ENCODE measurements at regions not wholly inside any gene's neighbourhood (a gene's known extent, or its start where the extent isn't known, plus 50 kb on each side); places are given as distances from the start of the nearest gene placed in this dataset.

DNA sequence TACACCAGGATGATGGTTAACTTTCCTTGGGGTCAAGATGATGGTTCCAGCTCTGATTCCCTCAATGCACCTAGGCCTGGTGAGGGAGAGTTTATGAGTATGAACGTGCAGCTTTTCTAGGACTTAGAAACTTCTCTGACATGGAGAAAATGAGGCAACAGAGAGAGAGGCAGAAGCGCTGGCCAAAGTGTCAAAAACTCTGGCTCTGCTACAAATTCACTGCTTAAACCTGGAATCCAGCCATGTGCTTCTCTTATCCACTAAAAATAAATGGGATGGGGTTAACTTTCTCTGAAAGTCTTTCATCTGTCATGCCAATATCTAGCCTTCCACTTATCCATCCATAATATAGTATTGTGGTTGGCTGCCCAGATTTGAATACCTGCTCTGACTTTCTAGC lies 568.7 kb downstream of the MED13L start:
- TF ChIP-seq, protein P1, sequence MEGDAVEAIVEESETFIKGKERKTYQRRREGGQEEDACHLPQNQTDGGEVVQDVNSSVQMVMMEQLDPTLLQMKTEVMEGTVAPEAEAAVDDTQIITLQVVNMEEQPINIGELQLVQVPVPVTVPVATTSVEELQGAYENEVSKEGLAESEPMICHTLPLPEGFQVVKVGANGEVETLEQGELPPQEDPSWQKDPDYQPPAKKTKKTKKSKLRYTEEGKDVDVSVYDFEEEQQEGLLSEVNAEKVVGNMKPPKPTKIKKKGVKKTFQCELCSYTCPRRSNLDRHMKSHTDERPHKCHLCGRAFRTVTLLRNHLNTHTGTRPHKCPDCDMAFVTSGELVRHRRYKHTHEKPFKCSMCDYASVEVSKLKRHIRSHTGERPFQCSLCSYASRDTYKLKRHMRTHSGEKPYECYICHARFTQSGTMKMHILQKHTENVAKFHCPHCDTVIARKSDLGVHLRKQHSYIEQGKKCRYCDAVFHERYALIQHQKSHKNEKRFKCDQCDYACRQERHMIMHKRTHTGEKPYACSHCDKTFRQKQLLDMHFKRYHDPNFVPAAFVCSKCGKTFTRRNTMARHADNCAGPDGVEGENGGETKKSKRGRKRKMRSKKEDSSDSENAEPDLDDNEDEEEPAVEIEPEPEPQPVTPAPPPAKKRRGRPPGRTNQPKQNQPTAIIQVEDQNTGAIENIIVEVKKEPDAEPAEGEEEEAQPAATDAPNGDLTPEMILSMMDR (IDR thresholded peaks at IDR 0.05), result no peak
- TF ChIP-seq POLR2A (IDR thresholded peaks at IDR 0.05), result no peak
